Osteocyte (in vitro differentiated cells): ENCODE measurements at regions not wholly inside any gene's neighbourhood (a gene's known extent, or its start where the extent isn't known, plus 50 kb on each side); places are given as distances from the start of the nearest gene placed in this dataset.

Source experiments
- DNase-seq: peaks from one replicate; pipeline ENCODE4 v3.0.0; 2021; ENCODE audit warnings: mixed read lengths; ENCODE audit not compliant: unreplicated experiment; ENCODE audit errors: extremely low spot score
- H3K27ac Mint-ChIP-seq: one replicate; pipeline ENCODE4 v1.8.0; 2021; ENCODE audit warnings: mild to moderate bottlenecking, mixed read lengths; ENCODE audit not compliant: unreplicated experiment
- H3K27me3 Mint-ChIP-seq: one replicate; pipeline ENCODE4 v1.8.0; 2021; ENCODE audit warnings: mixed read lengths; ENCODE audit not compliant: unreplicated experiment
- H3K36me3 Mint-ChIP-seq: one replicate; pipeline ENCODE4 v1.8.0; 2021; ENCODE audit warnings: mixed read lengths; ENCODE audit not compliant: unreplicated experiment
- H3K4me1 Mint-ChIP-seq: one replicate; pipeline ENCODE4 v1.8.0; 2021; ENCODE audit warnings: mixed read lengths; ENCODE audit not compliant: unreplicated experiment
- H3K4me3 Mint-ChIP-seq: one replicate; pipeline ENCODE4 v1.8.0; 2021; ENCODE audit warnings: mild to moderate bottlenecking, moderate library complexity, mixed read lengths; ENCODE audit not compliant: unreplicated experiment
- H3K9me3 Mint-ChIP-seq: one replicate; pipeline ENCODE4 v1.8.0; 2021; ENCODE audit warnings: mixed read lengths; ENCODE audit not compliant: unreplicated experiment
- TF ChIP-seq, protein P1 (sequence below): fragments of 200-600 bp; sonication (generic); IDR thresholded peaks from 2 replicates; pipeline ENCODE4 v1.5.0; 2021; ENCODE audit warnings: antibody characterized with exemption, mild to moderate bottlenecking, moderate library complexity

DNA sequence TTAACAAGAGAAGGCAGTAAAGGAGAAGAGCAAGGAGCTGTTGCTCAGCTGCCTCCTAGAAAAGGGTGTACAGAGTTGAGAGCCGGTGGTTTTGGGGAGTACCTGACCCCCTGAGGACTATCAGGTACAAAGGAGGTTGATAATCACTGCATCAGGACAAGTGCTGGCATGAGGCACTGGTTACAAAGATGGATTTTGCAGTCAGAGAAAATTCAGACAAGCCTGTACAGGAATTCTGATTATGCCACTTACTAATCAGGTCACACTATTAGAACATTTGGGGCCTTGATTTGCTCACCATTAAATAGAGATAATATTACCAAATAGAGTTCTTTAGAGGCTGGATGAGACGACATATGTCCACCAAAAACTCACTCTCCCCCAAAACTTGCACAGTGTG is 450.9 kb upstream of the TMPO start:
- TF ChIP-seq, protein P1, sequence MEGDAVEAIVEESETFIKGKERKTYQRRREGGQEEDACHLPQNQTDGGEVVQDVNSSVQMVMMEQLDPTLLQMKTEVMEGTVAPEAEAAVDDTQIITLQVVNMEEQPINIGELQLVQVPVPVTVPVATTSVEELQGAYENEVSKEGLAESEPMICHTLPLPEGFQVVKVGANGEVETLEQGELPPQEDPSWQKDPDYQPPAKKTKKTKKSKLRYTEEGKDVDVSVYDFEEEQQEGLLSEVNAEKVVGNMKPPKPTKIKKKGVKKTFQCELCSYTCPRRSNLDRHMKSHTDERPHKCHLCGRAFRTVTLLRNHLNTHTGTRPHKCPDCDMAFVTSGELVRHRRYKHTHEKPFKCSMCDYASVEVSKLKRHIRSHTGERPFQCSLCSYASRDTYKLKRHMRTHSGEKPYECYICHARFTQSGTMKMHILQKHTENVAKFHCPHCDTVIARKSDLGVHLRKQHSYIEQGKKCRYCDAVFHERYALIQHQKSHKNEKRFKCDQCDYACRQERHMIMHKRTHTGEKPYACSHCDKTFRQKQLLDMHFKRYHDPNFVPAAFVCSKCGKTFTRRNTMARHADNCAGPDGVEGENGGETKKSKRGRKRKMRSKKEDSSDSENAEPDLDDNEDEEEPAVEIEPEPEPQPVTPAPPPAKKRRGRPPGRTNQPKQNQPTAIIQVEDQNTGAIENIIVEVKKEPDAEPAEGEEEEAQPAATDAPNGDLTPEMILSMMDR: no peak
- no peaks in the 10 kb centered on the region for H3K36me3 Mint-ChIP-seq
- H3K9me3 Mint-ChIP-seq: no peaks in the 10 kb centered on the region
- no peak for DNase-seq
- H3K27ac Mint-ChIP-seq: no peak overlapping the region
- H3K4me1 Mint-ChIP-seq: no peaks in the 10 kb centered on the region
- H3K27me3 Mint-ChIP-seq: no peaks in the 10 kb centered on the region
- H3K4me3 Mint-ChIP-seq: no peak overlapping the region

DNA sequence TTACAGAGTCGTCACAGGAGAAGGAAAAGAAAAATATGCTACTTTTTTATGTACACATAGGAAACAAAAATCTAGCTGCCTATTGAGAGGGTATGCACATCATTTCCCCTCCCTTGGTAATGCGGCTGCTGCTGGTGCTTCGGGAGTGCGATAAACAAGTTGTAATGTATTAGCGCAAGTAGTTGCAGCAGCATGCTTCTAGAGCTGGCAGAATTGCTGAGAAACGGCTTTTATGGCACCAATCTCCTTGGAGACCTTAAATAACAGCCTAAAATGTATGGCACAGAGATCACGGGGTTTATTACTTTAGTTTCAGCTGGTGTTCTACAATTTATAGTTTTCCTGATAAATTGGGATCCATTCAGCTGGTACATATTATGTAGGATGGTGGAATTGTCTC is 447.6 kb upstream of the TMPO start:
- H3K27ac Mint-ChIP-seq: no peak overlapping the region
- DNase-seq: no peak
- no peaks in the 10 kb centered on the region for H3K4me1 Mint-ChIP-seq
- peaks cover 10% of the 10 kb centered on the region for H3K9me3 Mint-ChIP-seq
- TF ChIP-seq, protein P1: no peak
- H3K36me3 Mint-ChIP-seq: no peaks in the 10 kb centered on the region
- no peaks in the 10 kb centered on the region for H3K27me3 Mint-ChIP-seq
- no peak overlapping the region for H3K4me3 Mint-ChIP-seq

- no peak overlapping the region for H3K27ac Mint-ChIP-seq
Measured at GRCh38 chr12:98073610-98074009, 441.8 kb upstream of the TMPO start.

DNA sequence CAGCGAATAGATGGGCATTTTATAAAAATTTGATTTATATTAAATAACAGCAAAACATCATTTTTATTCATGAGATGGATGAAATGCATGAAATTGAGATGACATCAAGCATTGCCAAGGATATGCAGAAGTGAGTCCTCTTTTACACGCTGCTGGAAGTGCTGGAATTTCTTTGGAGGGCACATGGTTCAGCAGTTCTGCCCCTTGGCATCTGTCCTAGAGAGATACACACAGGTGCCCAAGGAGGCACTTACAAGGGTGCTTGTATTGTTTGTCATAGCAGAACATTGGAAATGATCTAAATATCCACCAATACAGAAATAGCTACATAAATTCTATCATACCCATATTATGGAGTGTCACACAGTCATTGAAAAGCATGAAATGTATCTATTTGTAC is 441.1 kb upstream of the TMPO start:
- Mint-ChIP-seq H3K4me1 (no peaks in the 10 kb centered on the region), H3K27me3 (no peaks in the 10 kb centered on the region), H3K27ac (no peak overlapping the region), H3K4me3 (no peak overlapping the region), H3K9me3 (peaks cover 13% of the 10 kb centered on the region), H3K36me3 (no peaks in the 10 kb centered on the region)
- TF ChIP-seq, protein P1: no peak
- DNase-seq: no peak

More at GRCh38 chr12:98073610-98074009, 441.8 kb upstream of the TMPO start:
- no peak for DNase-seq
- peaks cover 13% of the 10 kb centered on the region for H3K9me3 Mint-ChIP-seq
- H3K4me3 Mint-ChIP-seq: no peak overlapping the region
- TF ChIP-seq, protein P1: no peak
- no peaks in the 10 kb centered on the region for H3K36me3 Mint-ChIP-seq
- no peaks in the 10 kb centered on the region for H3K27me3 Mint-ChIP-seq
- no peaks in the 10 kb centered on the region for H3K4me1 Mint-ChIP-seq

GRCh38 chr12:98084391-98084790 is 431.0 kb upstream of the TMPO start:
- TF ChIP-seq, protein P1: no peak
- H3K27ac Mint-ChIP-seq: no peak overlapping the region
- no peaks in the 10 kb centered on the region for H3K36me3 Mint-ChIP-seq
- H3K4me1 Mint-ChIP-seq: no peaks in the 10 kb centered on the region
- no peak for DNase-seq
- no peaks in the 10 kb centered on the region for H3K27me3 Mint-ChIP-seq
- no peaks in the 10 kb centered on the region for H3K9me3 Mint-ChIP-seq
- no peak overlapping the region for H3K4me3 Mint-ChIP-seq
